Fibroblast of lung (primary cell): ENCODE measurements at regions not wholly inside any gene's neighbourhood (a gene's known extent, or its start where the extent isn't known, plus 50 kb on each side); places are given as distances from the start of the nearest gene placed in this dataset.

Experiments
- DNase-seq, 2 donors: peaks; one replicate each; pipeline versions ENCODE4 v3.0.0 to v3.0.0-alpha.2; 2010; ENCODE audit warnings: low read depth in 2 of 2
- H2AFZ ChIP-seq: 2 replicates; pipeline ENCODE4 v1.5.1; 2012; ENCODE audit warnings: low read length, control low read depth, inconsistent platforms
- H3K27ac ChIP-seq: 2 replicates; pipeline ENCODE4 v1.5.1; 2011; ENCODE audit warnings: low read length, control low read depth; ENCODE audit not compliant: insufficient read depth
- H3K27me3 ChIP-seq: 2 replicates; pipeline ENCODE4 v1.5.1; 2011; ENCODE audit warnings: mild to moderate bottlenecking, low read length; ENCODE audit not compliant: control insufficient read depth, insufficient read depth
- H3K36me3 ChIP-seq: 2 replicates; pipeline ENCODE4 v1.5.1; 2011; ENCODE audit warnings: low read length; ENCODE audit not compliant: control insufficient read depth, insufficient read depth
- H3K4me1 ChIP-seq: 2 replicates; pipeline ENCODE4 v1.5.1; 2011; ENCODE audit warnings: low read length; ENCODE audit not compliant: control insufficient read depth, insufficient read depth; ENCODE audit errors: extremely low read depth
- H3K4me2 ChIP-seq: 2 replicates; pipeline ENCODE4 v1.5.1; 2011; ENCODE audit warnings: low read length, control low read depth; ENCODE audit not compliant: insufficient read depth; ENCODE audit errors: extremely low read depth
- H3K4me3 ChIP-seq, 4 experiments: fragments of 200-600 bp in 1 of 4; sonication (generic) in 1 of 4; replicated peaks in 1 of 4; 2 replicates each; pipeline ENCODE4 v1.5.1; 2011 to 2016; ENCODE audit warnings: low read length in 4 of 4, low read depth in 3 of 4, mild to moderate bottlenecking in 3 of 4, control low read depth in 2 of 4, inconsistent platforms in 1 of 4, mixed read lengths in 1 of 4; ENCODE audit not compliant: insufficient read depth in 1 of 4; ENCODE audit errors: control extremely low read depth in 1 of 4
- H3K79me2 ChIP-seq: 2 replicates; pipeline ENCODE4 v1.5.1; 2012; ENCODE audit warnings: mild to moderate bottlenecking, low read length, inconsistent platforms; ENCODE audit not compliant: control insufficient read depth, insufficient read depth
- H3K9ac ChIP-seq: 2 replicates; pipeline ENCODE4 v1.5.1; 2011; ENCODE audit warnings: mild to moderate bottlenecking, low read length, control low read depth; ENCODE audit not compliant: insufficient read depth
- H3K9me3 ChIP-seq: 2 replicates; pipeline ENCODE4 v1.5.1; 2012; ENCODE audit warnings: low read depth, low read length; ENCODE audit not compliant: control insufficient read depth, insufficient read depth
- H4K20me1 ChIP-seq: 2 replicates; pipeline ENCODE4 v1.5.1; 2011; ENCODE audit warnings: low read length; ENCODE audit not compliant: control insufficient read depth, insufficient read depth; ENCODE audit errors: extremely low read depth
- EZH2 ChIP-seq: IDR thresholded peaks from 2 replicates; pipeline ENCODE4 v1.5.1; 2012; ENCODE audit warnings: low read length, control low read depth, mild to moderate bottlenecking; ENCODE audit errors: missing control alignments
- TF ChIP-seq, protein P1 (sequence below), 2 donors: IDR thresholded peaks in 1 of 2; conservative IDR thresholded peaks in 1 of 2; 1 replicate in 1 of 2; 2 replicates in 1 of 2; pipeline ENCODE4 v1.5.1; 2011 to 2012; ENCODE audit warnings: low read length in 2 of 2, control low read depth in 1 of 2, inconsistent platforms in 1 of 2, low read depth in 1 of 2, mild to moderate bottlenecking in 1 of 2

DNA sequence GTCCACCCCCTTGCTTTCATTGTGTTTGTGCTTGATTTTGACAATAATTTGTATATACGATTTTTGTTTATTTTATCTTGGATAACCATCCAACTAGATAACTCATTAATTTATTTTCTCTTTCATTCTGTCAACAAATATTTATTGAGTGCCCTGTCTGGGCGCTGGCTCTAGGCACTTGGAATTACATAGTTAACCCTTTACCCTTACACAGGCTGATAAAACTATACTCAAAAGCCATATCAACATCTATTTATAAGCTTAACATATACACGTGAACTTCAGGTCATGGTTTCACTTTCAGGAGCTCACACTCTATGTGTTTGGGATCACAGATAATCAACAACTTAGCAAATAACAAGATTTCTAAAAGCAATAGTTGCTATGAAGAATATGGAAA is 226.3 kb upstream of the PPARGC1A start:
- no peak overlapping the region for H3K27ac ChIP-seq
- H3K79me2 ChIP-seq = no peaks in the 10 kb centered on the region
- no peak overlapping the region for H3K9ac ChIP-seq
- no peak overlapping the region for H3K4me3 ChIP-seq
- no peaks in the 10 kb centered on the region for H3K36me3 ChIP-seq
- no peaks in the 10 kb centered on the region for H4K20me1 ChIP-seq
- H2AFZ ChIP-seq = no peak overlapping the region
- H3K9me3 ChIP-seq = no peaks in the 10 kb centered on the region
- no peaks in the 10 kb centered on the region for H3K27me3 ChIP-seq
- no peaks in the 10 kb centered on the region for H3K4me1 ChIP-seq
- H3K4me2 ChIP-seq = no peak overlapping the region
- no peak for TF ChIP-seq EZH2
- TF ChIP-seq, protein P1, sequence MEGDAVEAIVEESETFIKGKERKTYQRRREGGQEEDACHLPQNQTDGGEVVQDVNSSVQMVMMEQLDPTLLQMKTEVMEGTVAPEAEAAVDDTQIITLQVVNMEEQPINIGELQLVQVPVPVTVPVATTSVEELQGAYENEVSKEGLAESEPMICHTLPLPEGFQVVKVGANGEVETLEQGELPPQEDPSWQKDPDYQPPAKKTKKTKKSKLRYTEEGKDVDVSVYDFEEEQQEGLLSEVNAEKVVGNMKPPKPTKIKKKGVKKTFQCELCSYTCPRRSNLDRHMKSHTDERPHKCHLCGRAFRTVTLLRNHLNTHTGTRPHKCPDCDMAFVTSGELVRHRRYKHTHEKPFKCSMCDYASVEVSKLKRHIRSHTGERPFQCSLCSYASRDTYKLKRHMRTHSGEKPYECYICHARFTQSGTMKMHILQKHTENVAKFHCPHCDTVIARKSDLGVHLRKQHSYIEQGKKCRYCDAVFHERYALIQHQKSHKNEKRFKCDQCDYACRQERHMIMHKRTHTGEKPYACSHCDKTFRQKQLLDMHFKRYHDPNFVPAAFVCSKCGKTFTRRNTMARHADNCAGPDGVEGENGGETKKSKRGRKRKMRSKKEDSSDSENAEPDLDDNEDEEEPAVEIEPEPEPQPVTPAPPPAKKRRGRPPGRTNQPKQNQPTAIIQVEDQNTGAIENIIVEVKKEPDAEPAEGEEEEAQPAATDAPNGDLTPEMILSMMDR (conservative IDR thresholded peaks at IDR 0.05 in 1 of 2, IDR thresholded peaks at IDR 0.05 in 1 of 2; ENCODE audit: low read depth in 1 of 2, low read length in 2 of 2) = no peak
- no peak for DNase-seq

DNA sequence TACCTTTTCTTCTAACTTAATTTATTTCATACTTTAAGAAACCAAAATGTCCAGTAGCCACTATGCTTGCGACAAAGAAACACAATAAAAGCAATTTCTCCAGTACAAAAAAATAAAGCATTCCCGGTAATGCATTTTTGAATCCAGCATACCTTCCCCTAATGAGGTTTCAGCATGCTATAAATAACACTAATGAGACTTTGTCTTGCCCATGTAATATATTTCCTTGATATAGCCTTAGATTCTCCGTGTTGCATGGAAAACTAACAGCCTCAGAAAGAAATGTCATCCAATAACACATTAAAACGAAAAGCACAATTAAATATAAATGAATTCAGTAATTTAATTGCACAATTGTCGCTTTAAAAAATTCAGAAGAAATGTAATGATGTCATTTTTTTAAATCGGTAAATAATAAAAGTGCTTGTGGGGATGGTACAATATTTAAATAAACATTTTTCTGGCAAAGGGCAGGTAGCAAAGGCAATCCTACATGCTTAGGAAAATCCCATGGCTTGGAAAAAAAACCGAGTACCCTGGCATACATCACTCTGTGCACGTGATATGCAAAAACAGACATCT is 225.2 kb upstream of the PPARGC1A start:
- no peak overlapping the region for H3K9ac ChIP-seq

DNA sequence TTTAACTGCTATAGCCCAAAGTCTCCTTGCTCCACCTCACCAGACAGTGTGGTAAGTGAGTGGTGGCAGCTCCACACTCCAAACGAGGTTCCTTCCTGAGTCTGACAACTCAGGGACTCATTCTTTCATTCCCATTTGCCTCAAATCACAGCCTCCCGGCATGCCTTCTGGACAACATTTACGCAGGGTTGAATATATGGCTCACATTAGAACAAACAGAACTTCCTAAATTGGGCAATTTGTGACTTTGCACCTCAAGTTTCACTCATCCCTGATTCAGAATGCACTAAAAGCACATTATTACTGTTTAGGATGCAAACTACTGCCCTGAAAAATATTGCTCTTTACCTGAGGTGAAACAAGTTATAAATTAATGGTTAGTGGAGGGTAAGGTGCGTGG is 224.6 kb upstream of the PPARGC1A start:
- no peaks in the 10 kb centered on the region for H3K9me3 ChIP-seq
- H3K79me2 ChIP-seq = no peaks in the 10 kb centered on the region
- no peaks in the 10 kb centered on the region for H3K36me3 ChIP-seq
- no peaks in the 10 kb centered on the region for H3K27me3 ChIP-seq
- H3K4me1 ChIP-seq = no peaks in the 10 kb centered on the region
- TF ChIP-seq, protein P1 (conservative IDR thresholded peaks at IDR 0.05 in 1 of 2, IDR thresholded peaks at IDR 0.05 in 1 of 2; ENCODE audit: low read depth in 1 of 2, low read length in 2 of 2) = no peak
- no peak for TF ChIP-seq EZH2
- DNase-seq = no peak
- H4K20me1 ChIP-seq = no peaks in the 10 kb centered on the region
- no peak overlapping the region for H3K4me2 ChIP-seq
- H3K9ac ChIP-seq = no peak overlapping the region
- H3K27ac ChIP-seq = no peak overlapping the region
- no peak overlapping the region for H3K4me3 ChIP-seq
- no peak overlapping the region for H2AFZ ChIP-seq

More for the DNA sequence above, 225.2 kb upstream of the PPARGC1A start:
- Histone ChIP-seq H3K4me2 (no peak overlapping the region), H3K27me3 (no peaks in the 10 kb centered on the region), H3K9me3 (no peaks in the 10 kb centered on the region), H3K36me3 (no peaks in the 10 kb centered on the region), H3K27ac (no peak overlapping the region), H3K4me3 (no peak overlapping the region), H2AFZ (no peak overlapping the region), H3K79me2 (no peaks in the 10 kb centered on the region), H3K4me1 (no peaks in the 10 kb centered on the region), H4K20me1 (no peaks in the 10 kb centered on the region)
- TF ChIP-seq, protein P1 (conservative IDR thresholded peaks at IDR 0.05 in 1 of 2, IDR thresholded peaks at IDR 0.05 in 1 of 2; ENCODE audit: low read depth in 1 of 2, low read length in 2 of 2) = no peak
- TF ChIP-seq EZH2 = no peak
- no peak for DNase-seq
